ENCODE measurements at regions not wholly inside any gene's neighbourhood (a gene's known extent, or its start where the extent isn't known, plus 50 kb on each side); places are given as distances from the start of the nearest gene placed in this dataset.

DNA sequence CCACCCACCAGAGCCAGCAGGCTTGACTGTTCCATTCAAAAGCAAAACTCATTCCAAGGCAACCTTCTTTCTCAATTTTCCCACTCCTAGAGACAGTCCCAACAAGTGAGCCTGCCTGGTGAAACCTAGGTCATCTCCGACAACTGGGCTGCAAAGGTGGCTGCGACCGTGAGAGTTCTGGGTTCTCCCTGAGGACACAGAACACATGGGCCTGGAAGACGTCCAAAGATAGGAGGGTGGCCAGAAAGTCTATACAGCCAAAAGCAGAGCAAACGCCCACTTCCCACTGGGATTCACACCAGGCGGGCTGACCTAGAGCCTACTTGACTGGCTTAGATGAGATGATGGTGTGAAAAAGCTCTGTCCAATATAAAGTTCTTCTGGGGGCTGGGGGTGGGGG lies 90.2 kb upstream of the GRIK3 start:
- H3K27ac ChIP-seq (ENCODE audit: low read length): no peak overlapping the region
- no peaks in the 10 kb centered on the region; the same call in none of the 2 replicates for H3K27me3 ChIP-seq (ENCODE audit: control insufficient read depth, insufficient read depth, low read length)
- H3K9me3 ChIP-seq (ENCODE audit: control insufficient read depth, insufficient read depth, low read depth, low read length): no peaks in the 10 kb centered on the region
- H3K36me3 ChIP-seq (ENCODE audit: control insufficient read depth, insufficient read depth, low read length): no peaks in the 10 kb centered on the region
- no TSS peak for BruUV-seq (replicated peaks)
- no peak for TF ChIP-seq CTCF (IDR thresholded peaks at IDR 0.05)
- TF ChIP-seq REST (IDR thresholded peaks at IDR 0.05; ENCODE audit: insufficient read depth in 1 of 2, low read depth in 2 of 2, low read length in 1 of 2): no peak
- no peak for TF ChIP-seq TCF7L2 (IDR thresholded peaks at IDR 0.05; ENCODE audit: low read depth, low read length)
- no peak for TF ChIP-seq POLR2AphosphoS5 (IDR thresholded peaks at IDR 0.05; ENCODE audit: low read depth, low read length)
- no peak for TF ChIP-seq SIN3A (IDR thresholded peaks at IDR 0.05; ENCODE audit: borderline replicate concordance, insufficient read depth, low read depth, low read length)
- DNase-seq (ENCODE audit: low read depth, low spot score) (no peak), ATAC-seq (no peak)
- ChIA-PET CTCF (no interaction called here), POLR2A (no interaction called here)
- H3K4me1 ChIP-seq (ENCODE audit: control insufficient read depth, insufficient read depth, low read length): no peaks in the 10 kb centered on the region
- in situ Hi-C loops (cut with HindIII; ENCODE audit: low pct_unique_long_range_greater_than_20kb, low sequenced_read_pairs): no loop called here
- H3K4me3 ChIP-seq (ENCODE audit: low read depth in 2 of 2, low read length in 2 of 2): no peak overlapping the region
- intact Hi-C loops (cut with micrococcal nuclease; ENCODE audit: unreplicated experiment): no loop called here

GRCh38 chr1:37125295-37125694 lies 91.0 kb upstream of the GRIK3 start:
- no TSS peak for BruUV-seq (replicated peaks)
- no peak for ATAC-seq
- intact Hi-C loops (cut with micrococcal nuclease; ENCODE audit: unreplicated experiment): no loop called here
- ChIA-PET CTCF (no interaction called here), POLR2A (no interaction called here)
- H3K27me3 ChIP-seq (ENCODE audit: control insufficient read depth, insufficient read depth, low read length): no peaks in the 10 kb centered on the region; the same call in none of the 2 replicates
- TF ChIP-seq CTCF (IDR thresholded peaks at IDR 0.05) (no peak), TCF7L2 (IDR thresholded peaks at IDR 0.05; ENCODE audit: low read depth, low read length) (no peak), REST (IDR thresholded peaks at IDR 0.05; ENCODE audit: insufficient read depth in 1 of 2, low read depth in 2 of 2, low read length in 1 of 2) (no peak), POLR2AphosphoS5 (IDR thresholded peaks at IDR 0.05; ENCODE audit: low read depth, low read length) (no peak), SIN3A (IDR thresholded peaks at IDR 0.05; ENCODE audit: borderline replicate concordance, insufficient read depth, low read depth, low read length) (no peak)
- H3K36me3 ChIP-seq (ENCODE audit: control insufficient read depth, insufficient read depth, low read length): no peaks in the 10 kb centered on the region
- H3K27ac ChIP-seq (ENCODE audit: low read length): no peak overlapping the region
- in situ Hi-C loops (cut with HindIII; ENCODE audit: low pct_unique_long_range_greater_than_20kb, low sequenced_read_pairs): no loop called here
- DNase-seq (ENCODE audit: low read depth, low spot score): no peak
- no peaks in the 10 kb centered on the region for H3K9me3 ChIP-seq (ENCODE audit: control insufficient read depth, insufficient read depth, low read depth, low read length)
- H3K4me3 ChIP-seq (ENCODE audit: low read depth in 2 of 2, low read length in 2 of 2): no peak overlapping the region
- H3K4me1 ChIP-seq (ENCODE audit: control insufficient read depth, insufficient read depth, low read length): no peaks in the 10 kb centered on the region
